CD4-positive, alpha-beta T cell treated with Interferon alpha-2 for 1 hour (primary cell): ENCODE measurements at regions not wholly inside any gene's neighbourhood (a gene's known extent, or its start where the extent isn't known, plus 50 kb on each side); places are given as distances from the start of the nearest gene placed in this dataset.
"Not testable (repeated sequence)": the region's sequence is repeated elsewhere in the genome, so short reads cannot be mapped to it uniquely, and the experiment has no call there.

Source experiments
- DNase-seq, 2 donors: peaks; one replicate each; pipeline ENCODE4 v3.0.0-alpha.2; 2020 to 2022

- DNase-seq = no peak
These were observed 234.9 kb upstream of the LMCD1 start for GRCh38 chr3:8266730-8267131.

GRCh38 chr3:8273479-8273878 is 228.1 kb upstream of the LMCD1 start:
- DNase-seq = no peak

DNA sequence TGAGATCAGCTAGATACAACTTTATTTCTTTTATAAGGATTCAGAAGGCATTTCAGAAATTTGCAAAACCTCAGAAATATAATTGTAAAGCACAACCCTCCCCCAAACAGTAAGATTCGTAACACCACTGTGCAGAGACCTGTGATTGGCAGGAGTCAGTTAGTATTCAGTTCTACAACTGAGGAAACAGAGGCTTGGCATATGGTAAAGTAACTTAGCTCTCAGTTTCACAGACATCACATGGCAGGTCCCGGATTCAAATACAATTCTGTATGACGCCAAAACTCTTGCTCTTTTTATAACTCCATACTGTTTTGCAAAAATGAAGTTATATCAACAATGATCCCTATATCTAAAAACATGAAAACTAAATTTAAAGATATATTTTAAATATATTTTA is 225.6 kb upstream of the LMCD1 start:
- no peak for DNase-seq

GRCh38 chr3:8276506-8276905 is 225.1 kb upstream of the LMCD1 start:
- no peak for DNase-seq

- no peak for DNase-seq
These were observed 223.2 kb upstream of the LMCD1 start for GRCh38 chr3:8278448-8278847.

GRCh38 chr3:8279476-8279875 is 222.1 kb upstream of the LMCD1 start:
- DNase-seq = no peak

DNA sequence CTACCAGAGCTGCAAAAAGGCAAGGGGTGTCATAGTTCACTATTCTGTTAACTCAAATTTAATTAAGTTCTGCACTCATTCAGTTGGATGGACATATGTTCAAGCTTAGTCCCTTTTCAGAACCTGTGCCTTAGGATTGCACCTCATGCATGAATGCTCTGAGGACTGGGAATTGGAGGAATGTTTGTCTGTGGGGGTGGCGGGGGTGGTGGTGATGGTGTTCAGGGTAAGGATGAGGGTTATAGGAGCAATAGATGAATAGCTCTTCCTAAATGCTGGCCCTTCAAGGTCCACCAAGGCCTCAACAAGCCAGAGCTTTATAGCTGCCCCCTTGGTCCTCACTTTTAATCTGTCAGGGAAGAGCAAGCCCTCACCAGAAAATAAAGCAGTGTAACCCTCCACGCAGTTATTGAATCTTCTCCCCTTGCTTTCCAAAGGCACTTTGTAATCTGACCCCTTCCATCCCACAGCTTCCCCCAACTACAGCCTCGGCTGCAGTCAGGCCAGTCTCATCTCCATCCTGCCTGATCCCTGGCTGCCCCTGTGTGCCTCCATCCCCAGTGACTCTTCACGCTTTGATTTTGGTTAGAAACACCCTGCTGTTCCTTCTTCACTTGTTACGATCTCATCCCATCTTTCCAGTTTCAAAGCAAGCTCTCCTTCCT is 221.6 kb upstream of the LMCD1 start:
- DNase-seq = no peak

DNA sequence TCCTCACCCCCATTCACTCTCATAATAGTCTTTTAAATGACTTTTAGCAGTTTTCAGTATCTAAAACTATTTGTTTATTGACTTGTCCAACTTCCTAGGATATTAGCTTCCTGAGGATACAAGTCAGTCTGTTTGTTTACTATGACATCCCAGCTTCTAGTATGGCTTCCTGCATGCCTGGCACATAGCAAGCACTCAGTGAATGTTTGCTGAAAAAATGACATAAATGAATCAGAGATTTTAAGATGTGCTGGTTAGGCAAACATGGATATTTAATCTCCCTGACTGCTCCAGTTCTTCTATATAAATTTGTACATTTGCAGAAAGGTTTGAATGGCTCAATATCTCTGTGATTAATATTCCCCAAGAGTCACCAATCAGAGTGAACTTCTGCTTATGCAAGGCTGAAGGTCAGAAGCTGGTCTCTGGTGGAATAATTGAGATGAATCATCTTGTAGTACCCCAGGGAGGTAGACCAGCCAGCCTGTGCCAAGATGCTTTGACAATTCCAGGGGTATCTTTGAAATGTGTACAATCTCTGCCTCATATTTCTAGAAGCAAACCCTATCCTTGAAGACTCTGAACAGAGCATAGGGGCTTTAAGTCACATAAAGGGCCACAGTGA is 219.0 kb upstream of the LMCD1 start:
- DNase-seq = no peak

GRCh38 chr3:8283193-8283592 is 218.4 kb upstream of the LMCD1 start:
- DNase-seq = no peak

GRCh38 chr3:8286086-8286485 is 215.5 kb upstream of the LMCD1 start:
- DNase-seq = no peak

GRCh38 chr3:8286749-8287148 is 214.9 kb upstream of the LMCD1 start:
- no peak for DNase-seq

GRCh38 chr3:8290611-8291010 is 211.0 kb upstream of the LMCD1 start:
- no peak for DNase-seq

DNA sequence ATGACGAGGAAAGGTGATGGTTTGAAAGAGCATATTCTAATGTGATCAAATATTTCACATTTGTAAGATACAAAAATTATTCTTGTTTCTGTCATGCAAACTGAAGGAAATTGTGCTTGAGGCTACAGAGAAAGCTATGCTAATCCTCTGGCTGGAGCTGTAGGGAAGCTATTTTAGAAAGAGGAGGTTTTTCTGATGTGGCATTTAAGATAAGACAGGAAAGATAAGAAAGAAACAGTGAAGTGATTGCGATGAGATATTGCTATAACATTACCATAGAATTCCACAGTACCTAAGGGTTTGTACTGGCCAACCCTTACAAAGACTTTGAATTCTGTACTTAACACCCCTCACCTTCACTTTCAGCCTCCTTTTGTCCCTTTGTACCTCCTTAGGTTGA is 205.2 kb upstream of the LMCD1 start:
- no peak for DNase-seq

DNA sequence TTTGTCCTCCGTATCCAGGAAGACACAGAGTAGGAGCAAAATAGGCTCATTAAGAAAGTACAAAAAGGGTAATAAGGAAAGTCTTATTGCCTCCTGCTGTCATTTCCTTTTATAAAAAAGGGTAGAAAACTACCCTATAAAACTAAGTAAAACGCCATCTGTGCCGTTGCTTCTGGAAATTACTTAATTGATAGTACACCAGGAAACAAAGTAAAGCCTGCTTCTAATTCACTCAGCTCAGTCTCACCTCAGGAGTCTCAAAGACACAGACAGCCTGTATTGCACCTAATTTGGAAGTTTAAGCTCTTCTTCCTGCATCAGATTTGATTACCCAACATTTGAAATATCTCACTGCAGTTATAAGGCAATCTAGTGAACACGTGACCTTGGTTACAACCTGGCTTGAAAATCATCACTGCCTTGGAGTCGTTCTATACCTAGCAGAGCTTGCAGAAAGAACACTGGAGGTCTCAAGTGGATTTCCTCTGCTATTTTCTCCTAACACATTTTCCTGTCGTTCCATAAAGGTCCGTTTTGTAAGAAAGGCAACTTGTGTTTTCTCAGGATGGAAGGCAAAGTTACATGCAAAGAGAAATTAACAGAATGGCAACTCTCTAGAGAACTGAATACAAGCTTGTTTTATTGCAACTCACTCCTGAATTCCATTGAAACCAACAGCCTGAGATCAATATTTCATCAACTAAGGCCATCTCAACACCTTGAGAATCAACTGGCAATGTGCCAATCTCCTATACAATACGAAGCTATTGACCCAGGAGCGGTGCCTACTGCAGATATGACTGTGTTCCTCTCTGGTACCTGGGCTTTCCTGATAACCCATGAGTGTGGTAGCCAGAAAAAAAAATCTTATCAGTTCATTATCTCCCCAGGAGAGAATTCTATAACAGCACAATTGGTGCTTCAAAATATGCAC is 203.3 kb upstream of the LMCD1 start:
- no peak for DNase-seq

- peak in 1 of 2 donors; percentile 40 for DNase-seq
These were observed 199.5 kb upstream of the LMCD1 start for GRCh38 chr3:8301977-8302735.

DNA sequence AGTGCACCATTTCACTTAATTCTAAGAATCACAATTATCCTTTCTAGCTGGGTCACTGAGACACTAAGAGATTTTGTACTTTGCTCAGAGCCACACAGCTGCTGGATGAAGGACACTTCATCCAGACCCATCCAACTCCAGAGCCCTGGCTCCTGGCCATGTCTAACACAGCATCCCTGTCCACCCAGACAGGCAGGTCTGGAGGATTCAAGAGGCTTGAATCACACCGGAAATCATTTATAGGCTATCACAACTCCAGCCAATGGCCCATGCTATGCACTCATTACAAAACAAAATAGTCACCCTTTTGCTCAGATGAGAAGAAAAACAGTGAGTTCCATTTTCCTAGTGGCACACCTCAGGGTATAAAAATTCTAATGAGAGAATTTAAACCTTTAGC is 198.2 kb upstream of the LMCD1 start:
- DNase-seq = no peak

DNA sequence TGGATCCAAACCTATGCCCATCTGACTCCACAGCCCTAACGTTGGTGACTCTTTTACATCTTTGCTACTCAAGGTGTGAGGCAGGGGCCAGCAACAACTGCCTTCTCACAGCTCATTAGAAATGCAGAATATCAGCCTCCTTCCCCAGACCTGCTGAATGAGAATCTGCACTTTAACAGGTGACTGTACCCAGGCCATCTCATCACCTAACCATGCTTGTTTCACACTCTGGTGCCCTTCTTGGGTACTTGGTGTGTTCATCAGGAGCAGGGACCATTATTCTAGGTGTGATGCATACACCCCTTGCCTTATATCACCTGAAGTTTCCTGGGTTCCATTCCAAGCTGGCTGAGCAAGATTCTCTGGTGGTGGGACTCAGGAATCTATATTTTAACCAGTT is 196.3 kb upstream of the LMCD1 start:
- no peak for DNase-seq

DNA sequence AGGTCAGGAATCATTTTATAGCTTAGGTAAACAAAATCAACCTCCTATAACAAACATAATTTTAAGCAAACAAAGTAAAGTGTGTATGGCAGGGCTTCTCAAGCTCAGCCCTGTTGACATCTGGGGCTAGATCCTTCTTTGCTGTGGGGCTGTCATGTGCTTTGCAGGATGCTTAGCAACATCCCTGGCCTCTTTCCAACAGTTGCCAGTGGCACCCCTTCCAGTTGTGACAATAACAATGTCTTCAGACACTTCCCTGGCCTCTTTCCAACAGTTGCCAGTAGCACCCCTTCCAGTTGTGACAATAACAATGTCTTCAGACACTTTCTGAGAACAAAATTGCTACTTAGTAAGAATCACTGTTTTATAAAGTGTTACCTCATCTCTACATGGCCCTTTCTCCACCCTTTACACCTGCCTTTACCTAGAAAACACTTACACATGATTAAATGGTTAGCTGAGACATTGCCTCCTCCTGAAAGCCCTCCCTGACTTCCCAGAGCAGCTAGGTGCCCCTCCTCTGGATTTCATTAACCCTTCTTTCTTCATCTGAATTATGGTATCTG is 194.0 kb upstream of the LMCD1 start:
- DNase-seq = no peak

- no peak for DNase-seq
These were observed 190.3 kb upstream of the LMCD1 start for GRCh38 chr3:8311321-8311720.

GRCh38 chr3:8312685-8313084 is 188.9 kb upstream of the LMCD1 start:
- DNase-seq = no peak

DNA sequence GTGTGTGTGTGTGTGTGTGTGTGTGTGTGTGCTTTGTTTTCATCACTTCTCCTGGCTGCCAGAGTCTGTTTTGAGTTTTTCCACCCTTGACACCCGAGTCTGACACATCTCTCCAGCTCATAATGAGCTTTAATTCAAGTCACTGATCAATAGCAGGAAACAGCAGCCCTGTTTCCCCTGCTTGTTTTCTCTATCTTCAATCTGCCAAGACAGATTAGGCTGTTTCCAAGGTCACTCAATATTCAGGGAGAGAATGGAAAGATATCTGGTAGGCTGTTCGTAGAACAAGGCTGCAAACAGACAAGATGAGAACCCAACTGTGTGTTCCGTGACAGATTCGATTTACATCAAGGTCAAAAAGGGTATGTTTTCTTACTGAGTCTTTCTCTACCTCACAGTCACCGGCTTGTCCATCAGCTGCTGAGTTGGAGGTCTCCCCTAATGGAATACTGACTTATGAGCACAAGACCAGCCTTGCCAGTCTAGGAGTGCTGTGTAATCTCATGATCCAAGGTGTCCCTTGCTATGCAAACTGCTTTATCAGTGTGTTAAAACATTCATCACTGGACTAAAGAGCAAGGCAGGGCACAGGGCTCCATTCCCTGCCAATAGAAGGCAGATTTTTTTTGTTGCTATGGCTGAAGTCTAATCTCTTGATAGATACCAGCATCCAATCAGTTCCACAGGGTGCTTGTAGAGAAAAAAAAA is 187.9 kb upstream of the LMCD1 start:
- DNase-seq = no peak

GRCh38 chr3:8315526-8315925 is 186.1 kb upstream of the LMCD1 start:
- not testable (repeated sequence) for DNase-seq
